Panc1 (cell line): ENCODE measurements at regions not wholly inside any gene's neighbourhood (a gene's known extent, or its start where the extent isn't known, plus 50 kb on each side); places are given as distances from the start of the nearest gene placed in this dataset.

Experiments
- ATAC-seq: fragments of 200-7000 bp; cut with Tn5 transposase; 2 replicates; pipeline ENCODE4 v1.9.1; 2020; ENCODE audit warnings: mild to moderate bottlenecking, moderate library complexity
- BruUV-seq: library from RNA; stranded (reverse); fragments of 400-500 nt; replicated peaks from 2 replicates; lab custom pipeline; 2021; lab: Mats Ljungman, UMichigan
- CTCF ChIA-PET: fragments of 300-600 bp; sonication (Branson Sonifier 250); formaldehyde crosslinking; loops from one replicate; lab custom pipeline; 2022; ENCODE audit warnings: antibody characterized with exemption; lab: Charles Lee
- POLR2A ChIA-PET: fragments of 300-600 bp; sonication (Branson Sonifier 250); formaldehyde crosslinking; loops from one replicate; lab custom pipeline; 2022; ENCODE audit warnings: antibody characterized with exemption; lab: Charles Lee
- DNase-seq: peaks from one replicate; pipeline ENCODE4 v3.0.0-alpha.2; 2010; ENCODE audit warnings: low read depth, low spot score
- H3K27ac ChIP-seq: 2 replicates; pipeline ENCODE4 v1.5.1; 2011; ENCODE audit warnings: mild to moderate bottlenecking, low read length, inconsistent platforms
- H3K27me3 ChIP-seq: fragments of 200-500 bp; sonication (Bioruptor generic); 2 replicates; pipeline ENCODE4 v1.6.0; 2014; ENCODE audit warnings: low read length, inconsistent platforms; ENCODE audit not compliant: control insufficient read depth, insufficient read depth
- H3K36me3 ChIP-seq: fragments of 200-500 bp; sonication (Bioruptor generic); 2 replicates; pipeline ENCODE4 v1.5.1; 2014; ENCODE audit warnings: inconsistent platforms, mild to moderate bottlenecking, low read length, moderate library complexity; ENCODE audit not compliant: control insufficient read depth, insufficient read depth
- H3K4me1 ChIP-seq: 2 replicates; pipeline ENCODE4 v1.5.1; 2011; ENCODE audit warnings: inconsistent platforms, mild to moderate bottlenecking, low read length, moderate library complexity; ENCODE audit not compliant: control insufficient read depth, insufficient read depth
- H3K4me3 ChIP-seq, 2 experiments: 2 replicates each; pipeline ENCODE4 v1.5.1; 2011 to 2012; ENCODE audit warnings: low read depth in 2 of 2, low read length in 2 of 2, mild to moderate bottlenecking in 2 of 2, inconsistent platforms in 1 of 2, moderate library complexity in 1 of 2
- H3K9me3 ChIP-seq: fragments of 200-500 bp; sonication (Bioruptor generic); 2 replicates; pipeline ENCODE4 v1.5.1; 2014; ENCODE audit warnings: low read depth, mild to moderate bottlenecking, inconsistent platforms, low read length, moderate library complexity; ENCODE audit not compliant: control insufficient read depth, insufficient read depth
- POLR2AphosphoS5 ChIP-seq: IDR thresholded peaks from 2 replicates; pipeline ENCODE4 v1.6.1; 2012; ENCODE audit warnings: mild to moderate bottlenecking, low read depth, low read length, moderate library complexity
- SIN3A ChIP-seq: IDR thresholded peaks from 2 replicates; pipeline ENCODE4 v1.6.1; 2012; ENCODE audit warnings: low read depth, mild to moderate bottlenecking, low read length, moderate library complexity, borderline replicate concordance; ENCODE audit not compliant: insufficient read depth
- TCF7L2 ChIP-seq: IDR thresholded peaks from 2 replicates; pipeline ENCODE4 v1.6.1; 2011; ENCODE audit warnings: mild to moderate bottlenecking, low read depth, low read length, inconsistent platforms
- in situ Hi-C: cut with HindIII; loops from 2 replicates; pipeline ENCODE4 v1.10.0; 2016; ENCODE audit warnings: low sequenced_read_pairs, low pct_unique_long_range_greater_than_20kb
- intact Hi-C: fragments of 100-400 bp; cut with micrococcal nuclease; formaldehyde crosslinking; loops from one replicate; pipeline ENCODE4 v1.10.0; 2022; ENCODE audit not compliant: unreplicated experiment
- TF ChIP-seq, protein P1 (sequence below), 2 experiments: IDR thresholded peaks; 2 replicates each; pipeline ENCODE4 v1.6.1; 2011 to 2012; ENCODE audit warnings: low read depth in 2 of 2, control low read depth in 1 of 2, low read length in 1 of 2, mild to moderate bottlenecking in 1 of 2, moderate library complexity in 1 of 2; ENCODE audit not compliant: insufficient read depth in 1 of 2
- TF ChIP-seq, protein P2 (sequence below): fragments of 450-650 bp; IDR thresholded peaks from 2 replicates; pipeline ENCODE4 v1.5.1; 2017; ENCODE audit warnings: mild to moderate bottlenecking

DNA sequence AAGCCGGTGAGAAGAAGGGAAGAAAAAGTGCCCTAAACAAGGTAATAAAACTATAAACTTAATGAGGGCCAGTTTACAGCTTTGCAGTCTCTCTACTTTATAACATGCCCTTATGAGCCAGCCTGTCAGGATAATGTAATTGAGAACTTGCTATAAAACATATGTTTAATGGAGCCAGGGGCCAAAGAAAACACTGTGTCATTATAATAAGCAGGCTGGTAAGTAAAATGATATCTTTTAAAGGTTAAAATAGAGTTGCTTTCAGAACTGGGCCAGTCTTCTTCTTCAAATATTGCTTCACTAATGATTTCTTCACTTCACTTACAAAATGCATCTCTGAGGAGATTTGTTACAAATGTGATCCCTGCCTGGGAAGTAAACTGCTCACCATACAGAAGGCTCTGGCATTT is 192.5 kb downstream of the SHOX2 start:
- intact Hi-C loops: no loop called here

DNA sequence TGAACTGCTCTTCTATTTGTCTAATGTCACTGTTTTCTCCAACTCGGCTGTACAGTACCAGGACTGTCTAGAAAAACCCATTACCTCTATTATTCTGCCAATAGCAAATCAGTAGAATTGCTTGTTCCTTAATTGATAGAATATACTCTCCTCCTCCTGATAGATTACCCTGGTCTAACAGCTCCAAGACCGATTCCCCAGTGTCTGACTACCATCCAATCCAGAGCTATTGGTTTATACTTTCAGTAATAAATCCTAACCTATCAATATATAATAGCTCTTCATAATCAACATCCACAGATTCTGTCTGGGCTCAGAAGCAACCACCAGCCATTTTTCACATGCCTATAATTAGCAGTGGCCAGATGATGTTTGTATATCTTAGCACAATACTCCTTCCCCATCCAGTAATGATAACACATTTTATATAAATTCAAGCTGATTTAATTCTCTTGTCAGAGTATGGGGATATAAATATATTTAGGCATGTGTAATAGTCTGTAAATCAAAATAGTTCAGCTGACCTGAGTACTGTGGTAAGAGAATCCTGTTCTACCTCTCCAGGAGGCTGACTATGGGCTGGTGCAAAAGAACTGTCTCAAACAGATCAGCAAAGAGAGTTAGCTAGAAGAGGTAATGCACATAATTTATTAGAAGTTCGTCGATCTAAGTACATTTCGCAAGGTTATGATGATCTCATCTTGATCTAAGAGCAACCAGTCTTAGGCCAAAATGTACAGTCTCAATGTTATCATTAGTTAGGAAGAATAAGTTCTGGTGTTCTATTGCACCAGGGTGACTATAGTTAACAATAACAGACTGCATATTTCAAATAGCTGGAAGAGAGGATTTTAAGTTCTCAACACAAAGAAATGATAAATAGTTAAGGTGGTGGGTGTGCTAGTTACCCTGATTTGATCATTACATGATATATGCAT is 193.4 kb downstream of the SHOX2 start:
- H3K9me3 ChIP-seq: no peaks in the 10 kb centered on the region
- intact Hi-C loops (no loop called here), in situ Hi-C loops (no loop called here)
- ChIA-PET POLR2A (no interaction called here), CTCF (no interaction called here)
- DNase-seq (no peak), ATAC-seq (no peak)
- H3K27me3 ChIP-seq: no peaks in the 10 kb centered on the region
- no TSS peak for BruUV-seq
- no peak overlapping the region for H3K27ac ChIP-seq
- TF ChIP-seq TCF7L2: no peak
- TF ChIP-seq, protein P1, sequence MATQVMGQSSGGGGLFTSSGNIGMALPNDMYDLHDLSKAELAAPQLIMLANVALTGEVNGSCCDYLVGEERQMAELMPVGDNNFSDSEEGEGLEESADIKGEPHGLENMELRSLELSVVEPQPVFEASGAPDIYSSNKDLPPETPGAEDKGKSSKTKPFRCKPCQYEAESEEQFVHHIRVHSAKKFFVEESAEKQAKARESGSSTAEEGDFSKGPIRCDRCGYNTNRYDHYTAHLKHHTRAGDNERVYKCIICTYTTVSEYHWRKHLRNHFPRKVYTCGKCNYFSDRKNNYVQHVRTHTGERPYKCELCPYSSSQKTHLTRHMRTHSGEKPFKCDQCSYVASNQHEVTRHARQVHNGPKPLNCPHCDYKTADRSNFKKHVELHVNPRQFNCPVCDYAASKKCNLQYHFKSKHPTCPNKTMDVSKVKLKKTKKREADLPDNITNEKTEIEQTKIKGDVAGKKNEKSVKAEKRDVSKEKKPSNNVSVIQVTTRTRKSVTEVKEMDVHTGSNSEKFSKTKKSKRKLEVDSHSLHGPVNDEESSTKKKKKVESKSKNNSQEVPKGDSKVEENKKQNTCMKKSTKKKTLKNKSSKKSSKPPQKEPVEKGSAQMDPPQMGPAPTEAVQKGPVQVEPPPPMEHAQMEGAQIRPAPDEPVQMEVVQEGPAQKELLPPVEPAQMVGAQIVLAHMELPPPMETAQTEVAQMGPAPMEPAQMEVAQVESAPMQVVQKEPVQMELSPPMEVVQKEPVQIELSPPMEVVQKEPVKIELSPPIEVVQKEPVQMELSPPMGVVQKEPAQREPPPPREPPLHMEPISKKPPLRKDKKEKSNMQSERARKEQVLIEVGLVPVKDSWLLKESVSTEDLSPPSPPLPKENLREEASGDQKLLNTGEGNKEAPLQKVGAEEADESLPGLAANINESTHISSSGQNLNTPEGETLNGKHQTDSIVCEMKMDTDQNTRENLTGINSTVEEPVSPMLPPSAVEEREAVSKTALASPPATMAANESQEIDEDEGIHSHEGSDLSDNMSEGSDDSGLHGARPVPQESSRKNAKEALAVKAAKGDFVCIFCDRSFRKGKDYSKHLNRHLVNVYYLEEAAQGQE (IDR thresholded peaks at IDR 0.05; ENCODE audit: insufficient read depth in 1 of 2, low read depth in 2 of 2, low read length in 1 of 2): no peak
- TF ChIP-seq, protein P2, sequence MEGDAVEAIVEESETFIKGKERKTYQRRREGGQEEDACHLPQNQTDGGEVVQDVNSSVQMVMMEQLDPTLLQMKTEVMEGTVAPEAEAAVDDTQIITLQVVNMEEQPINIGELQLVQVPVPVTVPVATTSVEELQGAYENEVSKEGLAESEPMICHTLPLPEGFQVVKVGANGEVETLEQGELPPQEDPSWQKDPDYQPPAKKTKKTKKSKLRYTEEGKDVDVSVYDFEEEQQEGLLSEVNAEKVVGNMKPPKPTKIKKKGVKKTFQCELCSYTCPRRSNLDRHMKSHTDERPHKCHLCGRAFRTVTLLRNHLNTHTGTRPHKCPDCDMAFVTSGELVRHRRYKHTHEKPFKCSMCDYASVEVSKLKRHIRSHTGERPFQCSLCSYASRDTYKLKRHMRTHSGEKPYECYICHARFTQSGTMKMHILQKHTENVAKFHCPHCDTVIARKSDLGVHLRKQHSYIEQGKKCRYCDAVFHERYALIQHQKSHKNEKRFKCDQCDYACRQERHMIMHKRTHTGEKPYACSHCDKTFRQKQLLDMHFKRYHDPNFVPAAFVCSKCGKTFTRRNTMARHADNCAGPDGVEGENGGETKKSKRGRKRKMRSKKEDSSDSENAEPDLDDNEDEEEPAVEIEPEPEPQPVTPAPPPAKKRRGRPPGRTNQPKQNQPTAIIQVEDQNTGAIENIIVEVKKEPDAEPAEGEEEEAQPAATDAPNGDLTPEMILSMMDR: no peak
- TF ChIP-seq POLR2AphosphoS5: no peak
- TF ChIP-seq SIN3A: no peak
- no peaks in the 10 kb centered on the region for H3K4me1 ChIP-seq
- no peak overlapping the region for H3K4me3 ChIP-seq
- no peaks in the 10 kb centered on the region for H3K36me3 ChIP-seq

More for the DNA sequence above, 192.5 kb downstream of the SHOX2 start:
- no peaks in the 10 kb centered on the region for H3K27me3 ChIP-seq
- CTCF ChIA-PET: no interaction called here
- H3K27ac ChIP-seq: no peak overlapping the region
- ATAC-seq (no peak), DNase-seq (no peak)
- no TSS peak for BruUV-seq
- no peaks in the 10 kb centered on the region for H3K4me1 ChIP-seq
- POLR2A ChIA-PET: no interaction called here
- H3K9me3 ChIP-seq: no peaks in the 10 kb centered on the region
- no peaks in the 10 kb centered on the region for H3K36me3 ChIP-seq
- H3K4me3 ChIP-seq: no peak overlapping the region
- TF ChIP-seq POLR2AphosphoS5 (no peak), SIN3A (no peak), TCF7L2 (no peak)
- TF ChIP-seq, protein P1 (IDR thresholded peaks at IDR 0.05; ENCODE audit: insufficient read depth in 1 of 2, low read depth in 2 of 2, low read length in 1 of 2): no peak
- TF ChIP-seq, protein P2: no peak
- in situ Hi-C loops: no loop called here
